Ishikawa (cell line): ENCODE measurements at regions not wholly inside any gene's neighbourhood (a gene's known extent, or its start where the extent isn't known, plus 50 kb on each side); places are given as distances from the start of the nearest gene placed in this dataset.

Experiments used
- CEBPB ChIP-seq: IDR thresholded peaks from 2 replicates; pipeline ENCODE4 v1.6.1; 2012
- CREB1 ChIP-seq: IDR thresholded peaks from 2 replicates; pipeline ENCODE4 v1.6.1; 2012; ENCODE audit warnings: low read depth
- EGR1 ChIP-seq: IDR thresholded peaks from 2 replicates; pipeline ENCODE4 v1.6.1; 2012
- EP300 ChIP-seq: IDR thresholded peaks from 2 replicates; pipeline ENCODE4 v1.6.1; 2012; ENCODE audit warnings: borderline replicate concordance
- FOXM1 ChIP-seq: IDR thresholded peaks from 2 replicates; pipeline ENCODE4 v1.6.1; 2012; ENCODE audit warnings: low read depth, borderline replicate concordance
- NFIC ChIP-seq: IDR thresholded peaks from 2 replicates; pipeline ENCODE4 v1.6.1; 2012
- RAD21 ChIP-seq: IDR thresholded peaks from 2 replicates; pipeline ENCODE4 v1.6.1; 2012; ENCODE audit warnings: low read depth
- TAF1 ChIP-seq: IDR thresholded peaks from 2 replicates; pipeline ENCODE4 v1.6.1; 2012; ENCODE audit warnings: low read depth, mild to moderate bottlenecking
- TCF12 ChIP-seq: IDR thresholded peaks from 2 replicates; pipeline ENCODE4 v1.6.1; 2012; ENCODE audit warnings: low read depth
- TEAD4 ChIP-seq: IDR thresholded peaks from 2 replicates; pipeline ENCODE4 v1.6.1; 2012
- YY1 ChIP-seq: IDR thresholded peaks from 2 replicates; pipeline ENCODE4 v1.6.1; 2012; ENCODE audit warnings: low read depth
- ZBTB7A ChIP-seq: IDR thresholded peaks from 2 replicates; pipeline ENCODE4 v1.6.1; 2012; ENCODE audit warnings: low read depth
- TF ChIP-seq, protein P1 (sequence below): IDR thresholded peaks from 2 replicates; pipeline ENCODE4 v1.6.1; 2012; ENCODE audit warnings: low read depth, mild to moderate bottlenecking
- TF ChIP-seq, protein P2 (sequence below): IDR thresholded peaks from 2 replicates; pipeline ENCODE4 v1.6.1; 2012
- TF ChIP-seq, protein P3 (sequence below): IDR thresholded peaks from 2 replicates; pipeline ENCODE4 v1.6.1; 2012

DNA sequence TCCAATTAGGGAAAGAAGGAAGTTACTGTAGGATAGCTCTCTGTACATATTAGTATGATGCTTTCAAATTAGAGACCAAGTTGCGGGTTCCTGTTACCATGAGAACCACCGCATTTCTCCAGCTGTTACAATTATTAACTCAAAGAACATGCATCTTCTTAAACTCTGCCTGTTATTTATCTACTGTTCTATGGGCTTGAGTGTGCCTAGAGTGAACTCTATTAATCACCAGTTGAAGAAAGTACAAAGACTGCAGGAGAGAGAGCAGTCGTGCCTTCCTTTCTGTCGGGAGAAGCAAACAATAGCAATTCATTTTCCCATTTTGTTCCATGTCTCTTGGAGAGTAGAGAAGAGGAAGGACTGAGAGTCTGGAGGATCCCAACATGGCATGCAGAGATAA, 1071.2 kb downstream of the TYW1 start:
- TF ChIP-seq EP300: no peak
- TF ChIP-seq TEAD4: no peak
- TF ChIP-seq FOXM1: no peak
- TF ChIP-seq CREB1: no peak
- TF ChIP-seq, protein P1, sequence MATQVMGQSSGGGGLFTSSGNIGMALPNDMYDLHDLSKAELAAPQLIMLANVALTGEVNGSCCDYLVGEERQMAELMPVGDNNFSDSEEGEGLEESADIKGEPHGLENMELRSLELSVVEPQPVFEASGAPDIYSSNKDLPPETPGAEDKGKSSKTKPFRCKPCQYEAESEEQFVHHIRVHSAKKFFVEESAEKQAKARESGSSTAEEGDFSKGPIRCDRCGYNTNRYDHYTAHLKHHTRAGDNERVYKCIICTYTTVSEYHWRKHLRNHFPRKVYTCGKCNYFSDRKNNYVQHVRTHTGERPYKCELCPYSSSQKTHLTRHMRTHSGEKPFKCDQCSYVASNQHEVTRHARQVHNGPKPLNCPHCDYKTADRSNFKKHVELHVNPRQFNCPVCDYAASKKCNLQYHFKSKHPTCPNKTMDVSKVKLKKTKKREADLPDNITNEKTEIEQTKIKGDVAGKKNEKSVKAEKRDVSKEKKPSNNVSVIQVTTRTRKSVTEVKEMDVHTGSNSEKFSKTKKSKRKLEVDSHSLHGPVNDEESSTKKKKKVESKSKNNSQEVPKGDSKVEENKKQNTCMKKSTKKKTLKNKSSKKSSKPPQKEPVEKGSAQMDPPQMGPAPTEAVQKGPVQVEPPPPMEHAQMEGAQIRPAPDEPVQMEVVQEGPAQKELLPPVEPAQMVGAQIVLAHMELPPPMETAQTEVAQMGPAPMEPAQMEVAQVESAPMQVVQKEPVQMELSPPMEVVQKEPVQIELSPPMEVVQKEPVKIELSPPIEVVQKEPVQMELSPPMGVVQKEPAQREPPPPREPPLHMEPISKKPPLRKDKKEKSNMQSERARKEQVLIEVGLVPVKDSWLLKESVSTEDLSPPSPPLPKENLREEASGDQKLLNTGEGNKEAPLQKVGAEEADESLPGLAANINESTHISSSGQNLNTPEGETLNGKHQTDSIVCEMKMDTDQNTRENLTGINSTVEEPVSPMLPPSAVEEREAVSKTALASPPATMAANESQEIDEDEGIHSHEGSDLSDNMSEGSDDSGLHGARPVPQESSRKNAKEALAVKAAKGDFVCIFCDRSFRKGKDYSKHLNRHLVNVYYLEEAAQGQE: no peak
- TF ChIP-seq TAF1: no peak
- no peak for TF ChIP-seq RAD21
- no peak for TF ChIP-seq ZBTB7A
- no peak for TF ChIP-seq TCF12

DNA sequence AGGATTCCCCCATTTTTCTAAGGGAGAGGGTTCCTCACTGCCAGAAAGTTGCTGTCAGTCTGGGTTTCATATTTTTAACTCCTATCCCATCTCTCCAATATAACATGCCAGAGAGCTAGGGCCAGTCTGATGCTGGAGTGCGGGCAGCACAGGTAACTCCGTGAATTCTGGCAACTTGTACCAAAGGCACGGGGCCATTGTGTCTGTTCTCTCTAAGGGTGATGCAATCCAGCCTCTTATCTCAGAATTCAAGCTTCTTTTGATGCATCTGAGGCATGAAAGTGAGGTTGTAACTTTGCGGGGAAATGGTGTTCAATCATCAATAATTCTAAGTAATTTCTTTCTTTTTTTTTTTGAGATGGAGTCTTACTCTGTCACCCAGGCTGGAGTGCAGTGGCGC, 1074.4 kb downstream of the TYW1 start:
- TF ChIP-seq EGR1 (no peak), TAF1 (no peak), EP300 (no peak), TCF12 (no peak), FOXM1 (no peak), NFIC (no peak), YY1 (no peak), CREB1 (no peak), TEAD4 (no peak), CEBPB (no peak), ZBTB7A (no peak), RAD21 (no peak)
- TF ChIP-seq, protein P2, sequence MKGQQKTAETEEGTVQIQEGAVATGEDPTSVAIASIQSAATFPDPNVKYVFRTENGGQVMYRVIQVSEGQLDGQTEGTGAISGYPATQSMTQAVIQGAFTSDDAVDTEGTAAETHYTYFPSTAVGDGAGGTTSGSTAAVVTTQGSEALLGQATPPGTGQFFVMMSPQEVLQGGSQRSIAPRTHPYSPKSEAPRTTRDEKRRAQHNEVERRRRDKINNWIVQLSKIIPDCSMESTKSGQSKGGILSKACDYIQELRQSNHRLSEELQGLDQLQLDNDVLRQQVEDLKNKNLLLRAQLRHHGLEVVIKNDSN: no peak
- TF ChIP-seq, protein P1: no peak
- TF ChIP-seq, protein P3, sequence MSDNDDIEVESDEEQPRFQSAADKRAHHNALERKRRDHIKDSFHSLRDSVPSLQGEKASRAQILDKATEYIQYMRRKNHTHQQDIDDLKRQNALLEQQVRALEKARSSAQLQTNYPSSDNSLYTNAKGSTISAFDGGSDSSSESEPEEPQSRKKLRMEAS: no peak

DNA sequence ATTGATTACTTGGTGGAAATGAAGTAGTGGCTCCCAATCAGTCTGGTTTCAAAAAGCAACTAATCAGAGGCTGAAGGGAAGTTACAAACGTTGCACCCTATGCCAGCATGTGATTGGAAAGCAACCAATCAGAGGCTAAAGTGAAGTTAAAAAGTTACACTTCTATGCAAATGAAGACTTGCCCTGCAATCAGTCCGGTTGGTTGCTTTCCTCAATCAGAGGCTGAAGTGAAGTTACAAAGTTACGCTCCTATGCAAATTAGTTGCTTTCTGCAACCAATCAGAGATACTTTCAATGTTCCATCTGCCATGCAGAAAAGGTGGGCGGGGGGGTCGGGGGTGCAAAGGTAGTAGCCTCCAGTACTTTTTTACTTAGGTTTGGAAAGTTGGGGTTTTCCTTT, 1077.1 kb downstream of the TYW1 start:
- TF ChIP-seq TCF12: no peak

- TF ChIP-seq EP300 (no peak), ZBTB7A (no peak), CREB1 (no peak), TCF12 (no peak), CEBPB (no peak), FOXM1 (no peak), NFIC (no peak), RAD21 (no peak), TAF1 (no peak), EGR1 (no peak), TEAD4 (no peak), YY1 (no peak)
- TF ChIP-seq, protein P2: no peak
- TF ChIP-seq, protein P1: no peak
- TF ChIP-seq, protein P3: no peak
Observed at GRCh38 chr7:68074242-68074641, 1077.6 kb downstream of the TYW1 start.

DNA sequence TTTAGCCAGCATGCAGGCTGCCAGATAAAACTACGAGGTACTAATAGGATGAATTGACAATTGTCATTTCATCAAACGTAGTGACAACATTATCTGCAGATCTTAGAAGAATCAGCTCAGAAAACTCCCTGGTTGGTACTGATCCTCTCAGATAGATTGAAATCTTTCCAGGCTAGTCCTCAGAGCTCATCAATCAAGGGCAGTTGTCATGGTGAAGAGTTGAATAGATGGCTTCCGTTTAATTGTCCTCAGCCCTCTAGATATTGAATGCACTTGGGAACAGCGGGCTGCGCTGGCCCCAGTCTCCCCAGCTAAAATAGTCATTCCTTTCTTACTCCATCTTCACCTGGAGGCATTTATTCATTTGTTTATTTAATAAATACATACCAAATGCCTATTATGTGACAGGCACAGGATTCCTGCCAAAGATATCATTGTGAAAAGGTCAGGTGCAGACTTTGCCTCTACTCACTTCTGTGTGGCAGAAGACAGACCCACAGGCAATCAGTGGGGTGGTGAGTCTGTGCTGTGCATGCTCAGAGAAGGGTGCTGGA, 1081.6 kb downstream of the TYW1 start:
- TF ChIP-seq TAF1 (no peak), YY1 (no peak), TEAD4 (no peak), EP300 (no peak), CEBPB (no peak), ZBTB7A (no peak), RAD21 (no peak), NFIC (no peak), TCF12 (no peak), CREB1 (no peak)
- TF ChIP-seq, protein P1: no peak
- TF ChIP-seq, protein P3: no peak
- TF ChIP-seq, protein P2: no peak
